K562 (cell line): ENCODE measurements at regions not wholly inside any gene's neighbourhood (a gene's known extent, or its start where the extent isn't known, plus 50 kb on each side); places are given as distances from the start of the nearest gene placed in this dataset.

Source experiments
- CTCF ChIP-seq, 3 experiments: IDR thresholded peaks in 2 of 3; conservative IDR thresholded peaks in 1 of 3; 2 replicates each; pipeline ENCODE4 v1.5.1; 2011 to 2012; ENCODE audit warnings: low read length in 3 of 3, mild to moderate bottlenecking in 3 of 3, control low read depth in 2 of 3, improper control_type of control experiment in 1 of 3, inconsistent platforms in 1 of 3, low read depth in 1 of 3, mixed read lengths in 1 of 3, moderate library complexity in 1 of 3; ENCODE audit not compliant: insufficient read depth in 2 of 3
- HDGF ChIP-seq: fragments of 450-650 bp; IDR thresholded peaks from 2 replicates; pipeline ENCODE4 v1.6.1; 2016
- NFRKB ChIP-seq: fragments of 450-650 bp; IDR thresholded peaks from 2 replicates; pipeline ENCODE4 v1.6.1; 2016; ENCODE audit warnings: low read depth
- NKRF ChIP-seq: fragments of 450-650 bp; IDR thresholded peaks from 2 replicates; pipeline ENCODE4 v1.6.1; 2016; ENCODE audit warnings: borderline replicate concordance
- POLR2A ChIP-seq: fragments of 450-650 bp; conservative IDR thresholded peaks from 2 replicates; pipeline ENCODE4 v1.6.1; 2016
- RAD51 ChIP-seq: fragments of 450-650 bp; IDR thresholded peaks from 2 replicates; pipeline ENCODE4 v1.7.1; 2016; ENCODE audit warnings: low read depth, mild to moderate bottlenecking, borderline replicate concordance
- YBX1 ChIP-seq: fragments of 450-650 bp; IDR thresholded peaks from 2 replicates; pipeline ENCODE4 v1.7.1; 2016; ENCODE audit warnings: mild to moderate bottlenecking

- TF ChIP-seq CTCF (IDR thresholded peaks at IDR 0.05 in 2 of 3, conservative IDR thresholded peaks at IDR 0.05 in 1 of 3; ENCODE audit: insufficient read depth in 2 of 3, low read depth in 1 of 3, low read length in 3 of 3) (no peak), YBX1 (no peak), POLR2A (no peak), NFRKB (no peak), HDGF (no peak), NKRF (no peak), RAD51 (no peak)
These were observed 453.8 kb upstream of the POU3F2 start for GRCh38 chr6:98380589-98380988.
